Gastrocnemius medialis (tissue), 4 donors: ENCODE measurements at regions not wholly inside any gene's neighbourhood (a gene's known extent, or its start where the extent isn't known, plus 50 kb on each side); places are given as distances from the start of the nearest gene placed in this dataset.

Source experiments
- ATAC-seq, 2 donors: fragments of 150-250 bp; one replicate each; pipeline ENCODE4 v1.9.1; 2016
- DNase-seq, 2 donors: peaks; one replicate each; pipeline ENCODE4 v3.0.0-alpha.2; 2019
- H3K27ac ChIP-seq, 4 donors: fragments of 200-600 bp; sonication (generic); 1 replicate in 1 of 4; 2 replicates in 3 of 4; pipeline ENCODE4 v1.5.1; 2016 to 2018; ENCODE audit warnings: mild to moderate bottlenecking in 2 of 4, moderate library complexity in 1 of 4
- H3K27me3 ChIP-seq, 3 donors: fragments of 200-600 bp; sonication (generic) in 2 of 3; 1 replicate in 1 of 3; 2 replicates in 2 of 3; pipeline versions ENCODE4 v1.5.1 to v1.6.0; 2016 to 2019; ENCODE audit warnings: mild to moderate bottlenecking in 1 of 3, moderate library complexity in 1 of 3
- H3K36me3 ChIP-seq, 2 donors: fragments of 200-600 bp; sonication (generic) in 1 of 2; one replicate each; pipeline ENCODE4 v1.5.1; 2017 to 2018
- H3K4me1 ChIP-seq, 2 donors: fragments of 200-600 bp; sonication (generic) in 1 of 2; one replicate each; pipeline ENCODE4 v1.5.1; 2016 to 2017; ENCODE audit warnings: mild to moderate bottlenecking in 2 of 2
- H3K4me3 ChIP-seq, 4 donors: fragments of 200-600 bp; sonication (generic) in 3 of 4; 1 replicate in 1 of 4; 2 replicates in 3 of 4; pipeline ENCODE4 v1.5.1; 2016 to 2019; ENCODE audit warnings: mild to moderate bottlenecking in 2 of 4
- H3K9me3 ChIP-seq, 3 donors: fragments of 200-600 bp; sonication (generic) in 2 of 3; 1 replicate in 1 of 3; 2 replicates in 2 of 3; pipeline ENCODE4 v1.5.1; 2016 to 2019
- CTCF ChIP-seq, 5 experiments: fragments of 450-650 bp in 3 of 5; fragments of 200-600 bp in 2 of 5; sonication (generic) in 2 of 5; IDR thresholded peaks in 4 of 5; conservative IDR thresholded peaks in 1 of 5; 1 replicate in 4 of 5; 2 replicates in 1 of 5; pipeline ENCODE4 v1.5.1; 2016 to 2019; ENCODE audit warnings: antibody characterized with exemption in 5 of 5, mild to moderate bottlenecking in 3 of 5, moderate library complexity in 3 of 5
- POLR2A ChIP-seq, 2 donors: fragments of 450-650 bp; IDR thresholded peaks; one replicate each; pipeline ENCODE4 v1.6.1; 2017; ENCODE audit warnings: antibody characterized with exemption in 2 of 2, mild to moderate bottlenecking in 2 of 2, moderate library complexity in 2 of 2
- in situ Hi-C, 4 donors: fragments of 200-750 bp; cut with MboI; loops; one replicate each; pipeline versions ENCODE4 v1.15.0 to v1.8.0; 2017; ENCODE audit warnings: low sequenced_read_pairs in 4 of 4
- intact Hi-C: fragments of 100-400 bp; cut with DNase I; formaldehyde crosslinking; loops from one replicate; pipeline ENCODE4 v1.15.1; 2023; ENCODE audit warnings: low total_unique reads

GRCh38 chr19:31821346-31821745 lies 472.1 kb upstream of the TSHZ3 start:
- ATAC-seq (no peak), DNase-seq (no peak)
- no peak for TF ChIP-seq POLR2A (IDR thresholded peaks at IDR 0.05)
- TF ChIP-seq CTCF (IDR thresholded peaks at IDR 0.05 in 4 of 5, conservative IDR thresholded peaks at IDR 0.05 in 1 of 5), result no peak
- in situ Hi-C loops (no loop called here), intact Hi-C loops (no loop called here)
- no peak overlapping the region for H3K27ac ChIP-seq
- no peaks in the 10 kb centered on the region for H3K9me3 ChIP-seq
- no peaks in the 10 kb centered on the region for H3K4me1 ChIP-seq
- H3K36me3 ChIP-seq, result no peaks in the 10 kb centered on the region
- H3K27me3 ChIP-seq, result no peaks in the 10 kb centered on the region
- H3K4me3 ChIP-seq, result no peak overlapping the region

GRCh38 chr19:31825134-31826094 lies 476.2 kb upstream of the TSHZ3 start:
- H3K27me3 ChIP-seq, result no peaks in the 10 kb centered on the region
- TF ChIP-seq CTCF (IDR thresholded peaks at IDR 0.05 in 4 of 5, conservative IDR thresholded peaks at IDR 0.05 in 1 of 5), result no peak
- TF ChIP-seq POLR2A (IDR thresholded peaks at IDR 0.05), result no peak
- DNase-seq, result no peak
- no peaks in the 10 kb centered on the region for H3K36me3 ChIP-seq
- no peaks in the 10 kb centered on the region for H3K4me1 ChIP-seq
- in situ Hi-C loops, result no loop called here
- H3K4me3 ChIP-seq, result no peak overlapping the region
- ATAC-seq, result no peak
- no peaks in the 10 kb centered on the region for H3K9me3 ChIP-seq
- H3K27ac ChIP-seq, result no peak overlapping the region
- intact Hi-C loops, result no loop called here

- in situ Hi-C loops, result no loop called here
- no peaks in the 10 kb centered on the region for H3K27me3 ChIP-seq
- intact Hi-C loops, result no loop called here
- TF ChIP-seq CTCF (IDR thresholded peaks at IDR 0.05 in 4 of 5, conservative IDR thresholded peaks at IDR 0.05 in 1 of 5) (no peak), POLR2A (IDR thresholded peaks at IDR 0.05) (no peak)
- H3K27ac ChIP-seq, result no peak overlapping the region
- no peaks in the 10 kb centered on the region for H3K36me3 ChIP-seq
- ATAC-seq, result no peak
- H3K4me3 ChIP-seq, result no peak overlapping the region
- H3K9me3 ChIP-seq, result no peaks in the 10 kb centered on the region
- H3K4me1 ChIP-seq, result no peaks in the 10 kb centered on the region
- no peak for DNase-seq
These were observed 477.1 kb upstream of the TSHZ3 start for GRCh38 chr19:31826325-31826724.

GRCh38 chr19:31831421-31832175 lies 482.4 kb upstream of the TSHZ3 start:
- H3K27ac ChIP-seq, result no peak overlapping the region
- ATAC-seq (no peak), DNase-seq (no peak)
- H3K27me3 ChIP-seq, result no peaks in the 10 kb centered on the region
- in situ Hi-C loops, result no loop called here
- intact Hi-C loops, result no loop called here
- H3K4me3 ChIP-seq, result no peak overlapping the region
- no peaks in the 10 kb centered on the region for H3K4me1 ChIP-seq
- no peaks in the 10 kb centered on the region for H3K9me3 ChIP-seq
- TF ChIP-seq POLR2A (IDR thresholded peaks at IDR 0.05) (no peak), CTCF (IDR thresholded peaks at IDR 0.05 in 4 of 5, conservative IDR thresholded peaks at IDR 0.05 in 1 of 5) (no peak)
- H3K36me3 ChIP-seq, result no peaks in the 10 kb centered on the region
